GM18951 (cell line): ENCODE measurements at regions not wholly inside any gene's neighbourhood (a gene's known extent, or its start where the extent isn't known, plus 50 kb on each side); places are given as distances from the start of the nearest gene placed in this dataset.

Experiments used
- POLR2A ChIP-seq: IDR thresholded peaks from 4 replicates; pipeline ENCODE4 v1.6.1; 2011; ENCODE audit warnings: mild to moderate bottlenecking; ENCODE audit not compliant: insufficient read length, insufficient read depth; ENCODE audit errors: extremely low read depth
- in situ Hi-C: fragments of 300-500 bp; cut with MboI; formaldehyde crosslinking; loops from one replicate; pipeline ENCODE4 v1.12.0; 2022; ENCODE audit warnings: low sequenced_read_pairs, mixed read lengths, inconsistent platforms; ENCODE audit not compliant: unreplicated experiment

- TF ChIP-seq POLR2A, result no peak
- in situ Hi-C loops, result no loop called here
These were observed 77.4 kb upstream of the CEP162 start for GRCh38 chr6:84304881-84305280.

- in situ Hi-C loops, result loop anchor here (25.0 kb wide), 1 partner anchor 471 kb away; the partner anchor contains the start of gene TBX18
These were observed 63.6 kb upstream of the CEP162 start for GRCh38 chr6:84291033-84291432.

GRCh38 chr6:84284428-84285049, 57.1 kb upstream of the CEP162 start:
- in situ Hi-C loops, result loop anchor here (25.0 kb wide), 1 partner anchor 478 kb away; the partner anchor contains the start of gene TBX18

GRCh38 chr6:84282550-84282949, 55.1 kb upstream of the CEP162 start:
- TF ChIP-seq POLR2A, result no peak
- in situ Hi-C loops, result loop anchor here (25.0 kb wide), 1 partner anchor 480 kb away; the partner anchor contains the start of gene TBX18

More at GRCh38 chr6:84284428-84285049, 57.1 kb upstream of the CEP162 start:
- no peak for TF ChIP-seq POLR2A

- in situ Hi-C loops, result loop anchor here (25.0 kb wide), 1 partner anchor 482 kb away; the partner anchor contains the start of gene TBX18
- no peak for TF ChIP-seq POLR2A
These were observed 53.2 kb upstream of the CEP162 start for GRCh38 chr6:84280639-84281038.

- in situ Hi-C loops, result loop anchor here (25.0 kb wide), 1 partner anchor 482 kb away; the partner anchor contains the start of gene TBX18
- no peak for TF ChIP-seq POLR2A
These were observed 52.6 kb upstream of the CEP162 start for GRCh38 chr6:84280030-84280429.

- TF ChIP-seq POLR2A, result no peak
- in situ Hi-C loops, result loop anchor here (25.0 kb wide), 1 partner anchor 484 kb away; the partner anchor contains the start of gene TBX18
These were observed 51.0 kb upstream of the CEP162 start for GRCh38 chr6:84278321-84278998.
